ENCODE measurements at regions not wholly inside any gene's neighbourhood (a gene's known extent, or its start where the extent isn't known, plus 50 kb on each side); places are given as distances from the start of the nearest gene placed in this dataset.

- H3K4me3 ChIP-seq: no peak overlapping the region
- no peaks in the 10 kb centered on the region for H3K27me3 ChIP-seq
- H3K4me1 ChIP-seq: no peaks in the 10 kb centered on the region
- TF ChIP-seq CTCF (IDR thresholded peaks at IDR 0.05) (no peak), POLR2A (IDR thresholded peaks at IDR 0.05) (no peak)
- no peaks in the 10 kb centered on the region for H3K36me3 ChIP-seq
- H3K9me3 ChIP-seq: no peaks in the 10 kb centered on the region
- no peak overlapping the region for H3K27ac ChIP-seq
- no peak for DNase-seq
These were observed 386.8 kb upstream of the PLSCR5 start for GRCh38 chr3:146991907-146992306.

- no peaks in the 10 kb centered on the region for H3K4me1 ChIP-seq
- no peak for TF ChIP-seq POLR2A (IDR thresholded peaks at IDR 0.05)
- TF ChIP-seq CTCF (IDR thresholded peaks at IDR 0.05): no peak
- H3K27ac ChIP-seq: no peak overlapping the region
- no peaks in the 10 kb centered on the region for H3K36me3 ChIP-seq
- no peak for DNase-seq
- no peaks in the 10 kb centered on the region for H3K9me3 ChIP-seq
- H3K27me3 ChIP-seq: no peaks in the 10 kb centered on the region
- H3K4me3 ChIP-seq: no peak overlapping the region
These were observed 370.3 kb upstream of the PLSCR5 start for GRCh38 chr3:146975476-146975875.

- H3K4me3 ChIP-seq: no peak overlapping the region
- no peaks in the 10 kb centered on the region for H3K27me3 ChIP-seq
- H3K27ac ChIP-seq: no peak overlapping the region
- TF ChIP-seq POLR2A (IDR thresholded peaks at IDR 0.05): no peak
- TF ChIP-seq CTCF (IDR thresholded peaks at IDR 0.05): no peak
- no peaks in the 10 kb centered on the region for H3K4me1 ChIP-seq
- no peak for DNase-seq
- H3K9me3 ChIP-seq: no peaks in the 10 kb centered on the region
- H3K36me3 ChIP-seq: no peaks in the 10 kb centered on the region
These were observed 369.9 kb upstream of the PLSCR5 start for GRCh38 chr3:146975032-146975431.

GRCh38 chr3:146974001-146974400, 368.9 kb upstream of the PLSCR5 start:
- no peaks in the 10 kb centered on the region for H3K27me3 ChIP-seq
- no peaks in the 10 kb centered on the region for H3K36me3 ChIP-seq
- no peak for TF ChIP-seq POLR2A (IDR thresholded peaks at IDR 0.05)
- no peak for TF ChIP-seq CTCF (IDR thresholded peaks at IDR 0.05)
- no peaks in the 10 kb centered on the region for H3K4me1 ChIP-seq
- H3K27ac ChIP-seq: no peak overlapping the region
- H3K4me3 ChIP-seq: no peak overlapping the region
- H3K9me3 ChIP-seq: no peaks in the 10 kb centered on the region
- no peak for DNase-seq

GRCh38 chr3:146972726-146973125, 367.6 kb upstream of the PLSCR5 start:
- TF ChIP-seq CTCF (IDR thresholded peaks at IDR 0.05) (no peak), POLR2A (IDR thresholded peaks at IDR 0.05) (no peak)
- Histone ChIP-seq H3K9me3 (no peaks in the 10 kb centered on the region), H3K27ac (no peak overlapping the region), H3K27me3 (no peaks in the 10 kb centered on the region), H3K4me1 (no peaks in the 10 kb centered on the region), H3K36me3 (no peaks in the 10 kb centered on the region), H3K4me3 (no peak overlapping the region)
- no peak for DNase-seq

- DNase-seq: no peak
These were observed 365.1 kb upstream of the PLSCR5 start for GRCh38 chr3:146970236-146970635.

More at GRCh38 chr3:146970236-146970635, 365.1 kb upstream of the PLSCR5 start:
- H3K4me3 ChIP-seq: no peak overlapping the region
- no peaks in the 10 kb centered on the region for H3K27me3 ChIP-seq
- TF ChIP-seq CTCF (IDR thresholded peaks at IDR 0.05) (no peak), POLR2A (IDR thresholded peaks at IDR 0.05) (no peak)
- no peaks in the 10 kb centered on the region for H3K36me3 ChIP-seq
- no peaks in the 10 kb centered on the region for H3K4me1 ChIP-seq
- no peak overlapping the region for H3K27ac ChIP-seq
- no peaks in the 10 kb centered on the region for H3K9me3 ChIP-seq

Measured in Peyer's patch (tissue), 4 donors.